GM19328 (cell line): ENCODE measurements at regions not wholly inside any gene's neighbourhood (a gene's known extent, or its start where the extent isn't known, plus 50 kb on each side); places are given as distances from the start of the nearest gene placed in this dataset.

Source experiments
- ATAC-seq: cut with Tn5 transposase; IDR thresholded peaks from one replicate; pipeline ENCODE4 v1.9.1; 2021; ENCODE audit warnings: mild to moderate bottlenecking, moderate library complexity; ENCODE audit not compliant: unreplicated experiment

DNA sequence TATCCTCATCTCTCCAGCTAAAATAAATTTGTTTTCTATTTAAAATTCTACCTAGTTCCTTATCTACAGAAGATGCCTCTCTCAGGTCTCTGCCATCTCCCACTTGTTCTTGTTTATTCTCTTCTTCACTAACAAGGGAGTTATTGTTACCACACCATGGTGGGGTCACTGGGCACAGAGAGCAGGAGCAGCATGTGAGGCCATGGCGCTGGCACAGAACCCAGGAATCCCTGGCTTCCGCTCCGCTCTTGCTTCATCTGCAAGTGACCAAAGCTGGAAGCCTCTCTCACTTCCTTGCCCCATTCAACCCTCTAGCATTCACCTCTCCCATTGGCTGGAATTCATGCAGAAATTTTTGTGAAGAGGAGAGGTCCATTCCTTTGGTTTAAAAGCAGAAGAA is 190.7 kb upstream of the NCAM1 start:
- ATAC-seq, result no peak

DNA sequence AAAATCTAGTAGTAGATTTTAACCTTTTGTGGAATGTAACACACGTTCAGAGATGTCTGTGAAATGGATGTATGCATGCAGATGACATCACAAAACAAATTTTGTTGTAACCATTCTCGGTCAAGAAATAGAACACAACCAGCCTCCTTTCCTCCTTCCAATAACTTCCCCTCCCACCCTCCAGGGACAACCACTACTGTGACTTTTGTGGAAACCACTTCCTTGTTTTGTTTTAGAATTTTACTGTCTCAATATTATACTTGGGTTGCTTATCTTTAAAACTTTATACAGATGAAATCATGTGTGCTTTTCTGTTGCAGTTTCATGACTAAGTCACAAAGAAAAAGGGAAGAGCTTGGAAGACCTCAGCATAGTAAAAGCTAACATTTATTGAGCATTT is 189.4 kb upstream of the NCAM1 start:
- no peak for ATAC-seq

DNA sequence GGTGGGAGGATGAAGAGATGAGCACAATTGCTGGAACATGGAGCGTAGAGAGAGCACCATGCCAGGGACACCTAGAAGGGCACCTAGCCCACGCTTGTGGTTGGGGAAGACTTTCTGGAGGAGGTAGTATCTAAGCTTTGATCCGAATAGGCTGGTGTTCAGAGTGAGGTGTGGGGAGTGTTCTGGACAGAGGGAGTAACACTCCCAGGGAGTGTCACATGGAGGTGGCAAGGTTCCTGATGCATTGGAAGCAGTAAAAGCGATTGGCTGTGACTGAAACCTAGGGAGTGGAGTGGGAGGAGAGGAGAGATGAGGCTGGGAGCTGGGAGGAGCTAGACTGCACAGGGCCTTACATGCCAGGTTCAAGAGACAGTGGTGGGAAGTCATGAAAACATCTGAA is 188.0 kb upstream of the NCAM1 start:
- ATAC-seq, result no peak

DNA sequence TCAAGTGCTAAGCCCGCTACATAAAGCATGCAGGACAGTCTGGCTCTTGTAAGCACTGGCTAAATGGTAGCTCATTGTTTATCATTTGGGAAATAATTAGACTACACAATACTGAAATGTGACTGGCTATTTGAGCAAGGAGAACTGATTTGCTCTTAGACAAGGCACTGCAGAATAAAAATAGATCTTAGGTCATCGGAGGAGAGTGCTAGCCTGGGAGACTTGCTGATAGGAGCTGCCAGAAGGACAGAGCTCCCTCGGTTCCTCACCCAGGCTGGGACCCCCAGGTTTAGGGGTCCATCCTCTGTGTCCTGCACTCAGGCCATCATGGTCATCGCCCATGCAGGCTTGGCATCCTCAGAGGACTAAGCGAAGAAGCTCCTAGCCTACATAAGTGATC is 184.4 kb upstream of the NCAM1 start:
- no peak for ATAC-seq

DNA sequence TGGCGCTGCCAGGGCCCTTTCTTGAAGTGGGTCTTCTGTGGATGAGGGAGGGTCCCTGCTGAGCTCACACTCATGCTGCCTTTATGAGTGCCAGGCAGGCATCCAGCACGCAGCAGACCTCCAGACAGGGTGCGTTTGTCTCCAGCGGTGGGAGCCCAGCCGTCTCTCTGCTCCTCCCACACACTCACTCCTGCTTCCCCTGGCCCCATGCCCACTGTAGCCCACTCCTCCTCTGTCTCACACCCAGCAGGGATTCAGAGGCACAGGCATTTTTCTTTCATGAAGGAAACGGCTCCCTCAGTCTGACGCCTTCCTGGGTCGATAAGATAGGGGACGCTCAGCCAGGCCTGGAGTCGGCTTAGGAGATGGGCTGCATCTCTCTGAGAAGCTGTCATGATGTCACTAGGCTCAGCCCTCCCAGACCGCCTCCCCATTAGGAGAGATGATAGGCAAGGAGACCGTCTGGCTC is 183.9 kb upstream of the NCAM1 start:
- no peak for ATAC-seq

DNA sequence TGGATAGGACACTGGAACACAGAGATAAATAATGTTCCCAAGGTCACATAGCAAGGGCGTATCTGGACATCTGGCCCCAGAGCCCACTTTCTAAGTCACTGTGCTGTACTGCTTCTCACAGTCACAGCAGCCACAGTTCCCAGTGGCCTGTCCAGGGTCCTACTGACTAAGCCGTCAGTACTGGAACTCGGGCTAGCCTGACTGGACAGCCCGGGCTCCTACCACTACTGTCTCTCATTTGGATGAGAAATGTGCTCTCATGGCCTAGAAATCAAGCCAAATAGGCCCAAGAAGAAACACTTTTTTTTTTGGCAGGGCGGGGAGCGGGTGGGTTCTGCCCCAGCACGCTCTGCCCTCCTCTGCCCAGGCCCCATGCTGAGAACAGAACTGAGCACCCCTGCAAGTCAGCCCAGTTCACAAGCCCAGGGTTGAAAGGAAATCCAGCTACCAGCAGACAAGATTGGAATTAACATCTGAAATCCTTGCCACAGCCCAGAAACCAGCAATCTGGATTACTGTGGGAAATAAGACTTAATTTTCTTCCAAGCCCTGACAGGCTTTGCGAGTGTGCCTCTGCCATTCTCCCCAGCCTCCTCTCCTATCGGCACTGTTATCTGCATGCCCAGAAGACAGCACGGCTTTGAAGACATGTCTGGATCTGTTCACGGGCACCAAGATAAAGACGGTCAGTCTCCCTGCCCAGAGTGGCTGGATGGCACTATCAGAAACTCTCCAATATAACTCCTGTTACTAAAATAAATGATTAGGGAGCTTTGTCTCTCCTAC is 182.9 kb upstream of the NCAM1 start:
- no peak for ATAC-seq

DNA sequence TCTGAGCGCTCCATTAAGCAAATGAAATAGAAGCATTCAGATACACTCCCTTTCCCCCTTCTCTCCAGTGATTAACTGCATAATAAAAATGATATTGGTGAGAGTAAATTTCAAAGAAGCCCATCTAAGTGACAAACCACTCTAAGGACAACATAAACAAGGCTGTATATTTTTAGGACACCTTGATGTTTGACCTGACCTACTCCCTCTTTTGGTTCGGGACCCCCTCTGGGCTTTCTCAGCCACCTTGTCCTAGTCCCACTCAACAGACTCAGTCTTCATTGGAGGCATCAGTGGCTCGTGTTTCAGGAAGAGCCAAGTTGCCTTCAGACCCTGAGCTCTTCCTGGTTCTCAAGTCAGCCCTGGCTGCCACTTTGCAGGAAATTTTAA is 182.3 kb upstream of the NCAM1 start:
- ATAC-seq, result no peak

DNA sequence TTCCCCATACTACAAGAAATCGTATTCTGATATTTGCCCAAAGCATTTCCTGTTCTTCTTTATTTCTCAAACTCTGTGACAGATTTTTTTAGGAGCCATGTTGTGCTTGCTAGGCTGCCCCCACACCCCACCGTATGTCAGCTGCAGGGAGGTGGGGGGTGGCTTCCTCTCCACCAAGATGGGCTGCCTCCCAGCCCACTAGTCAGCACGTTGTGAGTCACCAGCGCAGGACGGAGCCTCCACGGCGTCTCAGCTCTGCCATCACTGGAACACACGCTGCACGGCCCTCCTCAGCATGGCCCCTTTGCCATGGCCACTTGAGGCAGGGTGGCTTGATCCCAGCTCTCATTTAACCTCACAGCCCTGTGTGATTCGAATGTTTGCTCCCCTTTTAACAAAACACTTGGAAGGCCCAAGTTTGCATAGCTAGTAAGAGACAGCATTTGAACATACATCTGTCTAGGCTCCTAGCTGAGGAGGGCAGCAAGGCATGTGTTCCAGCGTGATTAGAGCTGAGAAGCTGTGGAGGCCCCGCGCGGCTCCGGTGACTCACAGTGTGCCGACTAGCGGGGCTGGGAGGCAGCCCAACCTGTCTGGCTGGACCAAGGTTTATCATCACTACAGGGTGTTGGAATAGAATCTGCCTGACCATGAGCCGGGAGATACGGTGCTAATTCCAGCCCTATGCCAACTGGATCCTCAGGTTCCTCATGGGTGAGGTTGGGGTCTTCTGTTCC is 180.7 kb upstream of the NCAM1 start:
- no peak for ATAC-seq

DNA sequence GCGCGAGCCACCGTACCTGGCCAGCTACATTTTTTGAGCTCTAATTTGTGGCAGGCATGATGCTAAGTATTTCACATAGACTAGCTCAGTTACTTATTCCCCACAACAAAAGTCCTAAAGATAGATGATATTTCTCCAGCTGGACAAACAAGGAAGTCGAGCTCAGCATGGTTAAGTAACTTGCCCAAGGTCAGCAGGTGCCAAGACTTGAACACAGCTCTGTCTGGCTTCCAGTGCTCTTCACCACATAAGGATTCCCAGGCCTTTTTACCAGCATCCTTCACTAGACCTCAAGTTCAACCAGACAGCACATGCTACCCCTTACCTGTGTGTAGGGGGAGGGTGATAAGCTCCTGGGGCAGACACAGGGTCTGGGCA is 177.3 kb upstream of the NCAM1 start:
- ATAC-seq, result no peak

DNA sequence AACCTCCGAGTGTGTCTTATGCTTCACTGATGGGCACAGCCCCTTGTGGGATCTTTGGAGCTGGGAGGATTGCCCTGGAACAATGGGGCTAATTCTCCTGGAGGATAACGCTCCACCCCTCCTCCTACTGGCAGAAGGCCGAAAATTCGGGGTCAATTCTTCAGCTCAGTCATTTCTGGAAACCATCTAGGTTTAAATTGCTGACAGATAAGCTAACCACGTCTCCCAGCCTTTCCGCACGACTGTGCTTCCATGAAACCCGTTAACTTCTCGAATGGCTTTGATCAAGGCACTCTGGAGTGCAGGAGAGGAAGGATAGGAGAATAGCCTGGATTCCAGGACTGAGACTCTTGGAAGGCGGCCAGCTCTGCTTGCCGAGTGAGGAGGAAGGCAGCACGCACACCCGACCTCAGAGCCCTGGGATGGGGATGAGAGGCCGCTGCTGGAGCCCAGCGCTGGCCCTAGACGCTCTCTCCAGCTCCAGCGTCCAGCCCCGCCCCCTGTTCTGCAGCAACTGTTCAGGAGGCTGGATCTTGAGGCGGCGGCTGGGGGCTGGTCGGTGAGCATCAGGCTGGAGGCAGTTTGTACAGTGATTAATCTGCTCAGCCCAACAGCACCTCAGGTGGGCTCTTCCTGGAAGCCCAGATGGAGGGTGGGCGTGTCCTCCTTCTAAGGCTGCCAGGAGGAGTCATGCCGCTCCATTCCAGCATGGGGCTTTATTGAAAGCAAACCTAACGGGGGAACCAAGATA is 176.7 kb upstream of the NCAM1 start:
- ATAC-seq, result no peak

DNA sequence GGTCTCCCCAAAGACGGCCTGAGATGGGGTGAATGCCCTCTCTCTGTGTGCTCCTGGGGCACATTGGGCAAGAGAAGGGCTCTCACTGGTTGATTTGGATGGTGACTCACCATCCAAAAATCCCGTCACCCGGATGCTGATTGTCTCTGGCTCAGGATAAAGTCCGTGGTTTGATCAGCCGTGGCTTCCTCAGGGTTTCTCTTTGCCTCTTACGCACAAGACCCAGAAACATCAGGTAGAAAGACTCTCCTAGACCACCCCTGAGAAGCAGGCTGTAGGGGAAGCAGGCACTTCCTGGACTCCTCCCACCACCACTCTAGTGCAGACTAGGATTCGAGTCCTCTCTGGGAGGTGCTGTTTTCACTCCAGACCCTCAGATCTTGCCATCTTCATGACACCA is 176.1 kb upstream of the NCAM1 start:
- no peak for ATAC-seq

DNA sequence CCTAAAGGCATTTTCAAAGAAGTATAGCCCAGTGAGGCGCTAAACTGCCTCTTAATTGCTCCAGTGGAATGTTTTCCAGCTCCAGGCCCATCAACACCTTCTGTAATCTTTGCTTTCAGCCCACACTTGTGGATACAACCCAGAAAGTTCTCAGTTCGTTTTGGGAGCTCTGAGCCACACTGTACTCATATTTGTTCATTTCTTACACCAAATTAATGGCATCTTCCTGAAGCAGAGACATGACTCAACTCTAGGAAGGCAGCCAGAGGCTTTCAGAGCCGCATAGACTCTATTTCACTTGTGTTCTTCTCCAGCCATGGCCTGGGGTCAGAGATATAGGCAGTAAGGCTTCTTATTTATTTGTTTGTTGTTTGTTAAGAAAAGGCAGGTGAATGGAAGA is 175.5 kb upstream of the NCAM1 start:
- no peak for ATAC-seq

DNA sequence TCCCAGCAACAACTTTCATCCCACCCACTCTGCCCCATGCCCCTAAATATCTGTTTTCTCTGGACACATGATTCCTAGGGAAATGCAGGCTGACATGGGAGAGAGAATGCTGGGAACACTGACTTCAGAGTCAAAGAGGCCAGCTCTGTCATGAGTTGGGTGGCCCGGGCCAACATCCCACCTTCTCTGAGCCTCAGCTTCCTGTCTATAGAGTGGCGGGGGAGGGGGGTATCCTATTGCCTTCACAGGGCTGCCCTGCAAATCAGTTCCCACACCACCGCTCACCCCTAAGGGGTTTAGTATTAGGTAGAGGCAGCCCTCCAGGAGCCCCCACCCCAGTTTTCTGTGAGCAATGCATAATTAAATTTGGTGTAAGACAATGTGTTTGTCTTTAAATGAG is 175.0 kb upstream of the NCAM1 start:
- no peak for ATAC-seq

DNA sequence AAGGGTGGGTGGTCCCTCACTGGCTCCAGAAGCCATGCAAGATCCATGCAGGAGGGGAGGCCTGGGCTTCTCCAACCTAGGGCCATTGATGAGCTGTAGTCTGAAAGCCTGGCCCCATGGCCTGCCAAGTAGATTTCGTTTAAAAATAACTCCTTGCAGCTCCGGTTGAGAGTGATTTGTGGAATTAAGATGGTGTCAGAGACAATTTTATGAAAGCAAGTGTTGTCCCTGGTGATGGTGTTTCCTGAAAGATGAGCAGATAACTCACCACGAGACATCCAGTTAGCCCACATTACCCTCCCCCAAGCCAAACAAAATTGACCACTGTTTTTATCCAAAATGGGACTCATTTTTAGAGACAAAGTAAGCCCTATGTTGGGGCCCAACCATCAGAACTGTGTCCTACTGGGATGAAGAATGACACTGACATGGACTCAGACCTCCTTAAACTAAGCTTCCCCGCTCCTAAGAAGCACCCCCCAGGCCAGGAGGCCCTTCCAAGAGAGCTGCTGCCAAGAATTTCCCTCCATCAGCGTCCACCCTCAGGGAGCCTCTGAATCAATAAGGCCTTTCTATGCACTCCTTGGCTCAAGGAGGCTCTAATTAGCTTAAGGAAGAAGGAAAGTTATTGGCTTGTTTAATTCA is 174.2 kb upstream of the NCAM1 start:
- no peak for ATAC-seq

DNA sequence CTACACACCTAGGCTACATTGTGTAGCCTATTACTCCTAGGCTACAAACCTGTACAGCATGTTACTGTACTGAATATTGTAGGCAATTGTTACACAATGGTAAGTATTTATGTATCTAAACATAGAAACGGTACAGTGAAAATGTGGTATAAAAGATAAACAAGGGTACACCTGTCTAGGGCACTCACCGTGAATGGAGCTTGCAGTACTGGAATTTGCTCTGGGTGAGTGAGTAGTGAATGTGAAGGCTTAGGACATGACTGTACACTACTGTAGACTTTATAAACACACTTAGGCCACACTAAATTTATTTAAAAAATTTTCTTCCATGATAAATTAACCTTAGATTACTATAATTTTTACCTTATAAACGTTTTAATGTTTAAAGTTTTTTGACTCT is 171.7 kb upstream of the NCAM1 start:
- no peak for ATAC-seq

DNA sequence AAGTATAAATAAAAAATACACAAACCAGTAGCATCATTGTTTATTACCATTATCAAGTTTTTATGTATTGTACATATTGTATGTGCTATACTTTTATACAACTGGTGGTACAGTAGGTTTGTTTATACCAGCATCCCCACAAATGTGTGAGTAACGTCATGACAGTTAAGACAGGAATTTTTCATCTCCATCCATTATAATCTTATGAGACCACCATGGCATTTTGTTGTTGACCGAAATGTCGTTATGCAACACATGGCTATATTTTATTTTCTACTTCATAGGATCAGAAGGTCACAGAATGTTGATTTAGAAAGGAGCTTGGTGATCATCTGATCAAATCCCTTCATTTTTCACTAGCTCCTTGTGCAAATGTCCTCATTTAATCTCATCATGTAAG is 170.9 kb upstream of the NCAM1 start:
- no peak for ATAC-seq

DNA sequence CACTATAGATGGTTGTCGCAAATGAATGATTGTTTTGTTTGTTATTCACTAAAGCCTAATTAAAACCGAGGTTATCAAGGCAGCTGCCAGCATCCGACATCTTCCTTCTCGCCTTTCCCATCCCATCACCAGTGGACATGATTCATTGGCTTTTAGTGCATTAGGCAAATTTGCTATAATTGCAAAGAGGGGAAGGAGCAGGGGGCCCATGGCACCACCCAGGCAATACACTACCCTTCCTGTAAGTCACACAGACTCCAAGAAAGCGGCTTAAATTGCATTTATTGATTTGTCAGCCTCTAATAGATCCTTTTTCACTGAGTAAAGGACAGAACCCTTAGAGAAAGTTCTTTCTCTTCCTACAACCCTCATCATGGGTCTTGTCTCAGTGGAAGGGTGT is 169.2 kb upstream of the NCAM1 start:
- ATAC-seq, result no peak

DNA sequence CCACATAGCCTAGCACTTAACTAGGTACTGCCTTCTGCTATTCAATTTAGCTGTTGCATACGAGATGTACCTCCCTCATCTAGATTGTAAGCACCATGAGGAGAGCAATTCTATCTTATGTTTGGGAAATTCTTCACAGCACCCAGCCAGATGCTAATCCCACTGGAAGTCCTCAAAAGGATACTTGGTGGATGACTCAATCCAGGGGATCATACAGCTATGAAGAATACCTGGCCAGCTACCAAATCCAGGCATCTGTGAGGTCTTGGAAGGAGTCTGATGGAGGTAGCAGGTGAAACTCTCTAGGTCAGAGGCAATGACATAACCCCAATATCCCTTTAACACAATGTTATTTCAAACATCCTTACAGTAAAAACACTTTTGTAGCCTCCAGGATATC is 167.8 kb upstream of the NCAM1 start:
- ATAC-seq, result no peak

DNA sequence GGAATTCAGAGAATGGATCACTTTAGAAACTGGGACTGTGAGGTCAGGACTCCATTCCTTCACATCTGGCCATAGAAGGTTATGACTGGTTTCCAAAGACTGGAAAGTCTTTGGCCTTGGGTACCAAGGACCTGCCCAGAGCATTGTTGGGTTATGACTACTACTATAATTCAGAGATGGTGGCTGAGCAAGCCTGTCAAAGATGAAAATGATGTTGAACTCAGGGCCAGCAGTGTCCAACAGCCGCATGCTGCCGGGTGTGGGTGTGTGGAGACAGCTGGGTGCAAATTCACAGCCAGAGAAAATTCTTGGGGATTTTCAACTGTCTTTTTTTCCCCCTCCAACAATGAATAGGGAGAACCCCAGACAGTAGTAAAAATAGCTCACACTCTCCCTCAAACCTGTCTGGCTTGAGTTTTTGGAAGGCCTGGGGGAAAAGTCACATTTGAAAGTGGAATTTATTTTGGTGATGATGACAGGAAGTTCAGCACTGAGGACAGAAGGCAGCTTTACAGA is 166.8 kb upstream of the NCAM1 start:
- ATAC-seq, result no peak

DNA sequence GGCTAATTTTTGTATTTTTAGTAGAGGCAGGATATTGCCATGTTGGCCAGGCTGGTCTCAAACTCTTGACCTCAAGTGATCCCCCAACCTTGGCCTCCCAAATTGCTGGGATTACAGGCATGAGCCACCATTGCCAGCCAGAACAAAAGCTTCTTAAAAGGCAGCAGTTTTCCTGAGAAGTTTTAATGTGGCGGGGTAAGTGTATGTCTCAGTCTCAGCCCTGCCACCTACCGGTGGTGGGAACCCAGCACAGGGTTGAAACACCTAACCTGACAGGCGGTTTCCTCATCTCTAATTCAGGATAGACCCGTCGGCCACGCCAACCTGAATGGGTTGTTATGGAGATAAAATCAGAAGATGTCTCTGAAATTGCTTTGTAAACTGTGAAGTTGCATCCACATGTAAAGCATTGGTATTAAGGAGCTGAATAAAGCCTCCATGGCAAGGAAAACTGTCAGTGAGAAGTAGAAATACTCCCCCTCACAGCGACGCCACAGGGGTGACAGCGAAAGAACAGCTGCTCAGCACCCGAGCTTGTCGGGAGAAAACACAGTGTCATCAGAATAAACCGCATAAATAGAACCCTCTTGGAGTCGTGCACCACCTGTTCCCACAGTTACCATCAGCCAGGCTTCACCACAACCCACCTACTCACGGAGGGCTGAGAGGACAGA is 165.9 kb upstream of the NCAM1 start:
- ATAC-seq, result no peak
